B cell (primary cell): ENCODE measurements at regions not wholly inside any gene's neighbourhood (a gene's known extent, or its start where the extent isn't known, plus 50 kb on each side); places are given as distances from the start of the nearest gene placed in this dataset.

Source experiments
- ATAC-seq: fragments of 200-7000 bp; cut with Tn5 transposase; one replicate; pipeline ENCODE4 v1.10.0; 2021; ENCODE audit warnings: low read depth, mild to moderate bottlenecking, moderate number of reproducible peaks, moderate library complexity
- CTCF ChIA-PET: fragments of 350-600 bp; sonication (Branson Sonifier 250); formaldehyde crosslinking; loops from one replicate; lab custom pipeline; 2021; ENCODE audit warnings: antibody characterized with exemption, inconsistent platforms; lab: Charles Lee
- POLR2A ChIA-PET: fragments of 350-600 bp; sonication (Branson Sonifier 250); formaldehyde crosslinking; loops from one replicate; lab custom pipeline; 2021; ENCODE audit warnings: antibody characterized with exemption; lab: Charles Lee
- DNase-seq: peaks from one replicate; pipeline ENCODE4 v3.0.0; 2013
- H2AFZ ChIP-seq: 2 replicates; pipeline ENCODE4 v1.6.1; 2012; ENCODE audit warnings: mild to moderate bottlenecking, low read depth, low read length; ENCODE audit not compliant: insufficient read depth, poor library complexity, severe bottlenecking
- H3K27ac ChIP-seq, 2 donors: 1 replicate in 1 of 2; 2 replicates in 1 of 2; pipeline ENCODE4 v1.5.1; 2012 to 2013; ENCODE audit warnings: low read length in 2 of 2, mild to moderate bottlenecking in 2 of 2, moderate library complexity in 1 of 2
- H3K27me3 ChIP-seq, 4 experiments: fragments of 200-600 bp in 1 of 4; sonication (generic) in 1 of 4; replicated peaks in 1 of 4; 1 replicate in 2 of 4; 2 replicates in 2 of 4; pipeline versions ENCODE4 v1.6.1 to v1.7.0; 2013 to 2016; ENCODE audit warnings: low read length in 3 of 4, mild to moderate bottlenecking in 2 of 4, mixed read lengths in 1 of 4, moderate library complexity in 1 of 4; ENCODE audit not compliant: insufficient read depth in 4 of 4, control insufficient read depth in 3 of 4; ENCODE audit errors: control extremely low read depth in 1 of 4
- H3K36me3 ChIP-seq, 2 experiments: replicated peaks in 1 of 2; 1 replicate in 1 of 2; 2 replicates in 1 of 2; pipeline versions ENCODE4 v1.6.1 to v1.7.1; 2013; ENCODE audit warnings: low read length in 1 of 2; ENCODE audit not compliant: insufficient read depth in 2 of 2, control insufficient read depth in 1 of 2; ENCODE audit errors: control extremely low read depth in 1 of 2, extremely low read depth in 1 of 2
- H3K4me1 ChIP-seq, 2 donors: fragments of 200-600 bp in 1 of 2; sonication (generic) in 1 of 2; 1 replicate in 1 of 2; 2 replicates in 1 of 2; pipeline versions ENCODE4 v1.5.1 to v1.6.1; 2013 to 2017; ENCODE audit warnings: low read length in 2 of 2; ENCODE audit not compliant: control insufficient read depth in 2 of 2, insufficient read depth in 2 of 2
- H3K4me2 ChIP-seq: replicated peaks from 2 replicates; pipeline ENCODE3; 2012; ENCODE audit warnings: mild to moderate bottlenecking, low read depth, low read length; ENCODE audit not compliant: poor library complexity, severe bottlenecking
- H3K4me3 ChIP-seq, 5 experiments: fragments of 200-600 bp in 1 of 5; sonication (generic) in 1 of 5; 1 replicate in 3 of 5; 2 replicates in 2 of 5; pipeline versions ENCODE4 v1.5.1 to v1.7.0; 2011 to 2016; ENCODE audit warnings: low read length in 4 of 5, mild to moderate bottlenecking in 4 of 5, low read depth in 2 of 5, control low read depth in 1 of 5, moderate library complexity in 1 of 5; ENCODE audit not compliant: insufficient read depth in 1 of 5; ENCODE audit errors: control extremely low read depth in 1 of 5, extremely low read depth in 1 of 5
- H3K79me2 ChIP-seq: fragments of 200-600 bp; sonication (generic); one replicate; pipeline ENCODE4 v1.6.0; 2016; ENCODE audit warnings: low read length; ENCODE audit not compliant: control insufficient read depth, insufficient read depth
- H3K9ac ChIP-seq: fragments of 200-600 bp; sonication (generic); 2 replicates; pipeline ENCODE4 v1.6.1; 2017; ENCODE audit warnings: mild to moderate bottlenecking, low read length, moderate library complexity
- H3K9me3 ChIP-seq, 3 donors: one replicate each; pipeline versions ENCODE4 v1.6.1 to v1.7.1; 2013; ENCODE audit warnings: low read length in 2 of 3; ENCODE audit not compliant: control insufficient read depth in 2 of 3, insufficient read depth in 1 of 3; ENCODE audit errors: control extremely low read depth in 1 of 3
- H4K20me1 ChIP-seq: 2 replicates; pipeline ENCODE4 v1.6.0; 2012; ENCODE audit warnings: mild to moderate bottlenecking, low read length; ENCODE audit not compliant: insufficient read depth, control insufficient read depth, poor library complexity, severe bottlenecking
- H3K27ac Mint-ChIP-seq: one replicate; pipeline ENCODE4 v1.8.0; 2021; ENCODE audit warnings: mixed read lengths
- H3K27me3 Mint-ChIP-seq: one replicate; pipeline ENCODE4 v1.8.0; 2021; ENCODE audit warnings: mixed read lengths
- H3K4me1 Mint-ChIP-seq: one replicate; pipeline ENCODE4 v1.8.0; 2021; ENCODE audit warnings: mixed read lengths
- H3K4me3 Mint-ChIP-seq: one replicate; pipeline ENCODE4 v1.8.0; 2021; ENCODE audit warnings: mixed read lengths
- H3K9me3 Mint-ChIP-seq: one replicate; pipeline ENCODE4 v1.8.0; 2022; ENCODE audit warnings: mixed read lengths; ENCODE audit not compliant: insufficient read depth
- CTCF ChIP-seq: fragments of 200-600 bp; IDR thresholded peaks from one replicate; pipeline ENCODE4 v1.8.0; 2022; ENCODE audit warnings: antibody characterized with exemption, mild to moderate bottlenecking
- EZH2 ChIP-seq: IDR thresholded peaks from 2 replicates; pipeline ENCODE4 v1.6.1; 2012; ENCODE audit warnings: borderline replicate concordance, low read depth, mild to moderate bottlenecking, moderate library complexity, low read length; ENCODE audit not compliant: insufficient read depth, poor library complexity, severe bottlenecking
- WGBS: methylation state at CpG from one replicate; pipeline ENCODE4 v1.1.5; 2013; ENCODE audit warnings: missing lambda C conversion rate; ENCODE audit not compliant: insufficient coverage; 5-methylcytosine and 5-hydroxymethylcytosine counted together
- intact Hi-C: fragments of 100-400 bp; cut with micrococcal nuclease; formaldehyde crosslinking; loops from one replicate; pipeline ENCODE4 v1.10.0; 2022

DNA sequence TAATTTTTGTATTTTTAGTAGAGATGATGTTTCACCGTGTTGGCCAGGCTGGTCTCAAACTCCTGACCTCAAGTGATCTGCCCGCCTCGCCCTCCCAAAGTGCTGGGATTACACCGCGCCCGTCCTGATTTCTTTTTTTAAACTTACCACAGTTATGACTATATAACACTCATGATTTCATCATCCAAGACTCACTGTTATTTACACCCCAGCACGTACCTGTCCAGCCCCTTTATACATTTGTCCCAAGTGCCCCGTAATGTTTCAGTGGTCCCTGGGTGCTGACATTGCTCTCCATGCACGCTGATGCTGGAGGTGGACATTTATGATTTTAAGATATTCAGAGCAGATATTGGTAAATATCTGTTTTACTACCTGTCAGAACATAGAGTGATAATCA is 219.9 kb upstream of the GMDS start:
- peaks cover 0 to 4% (median 0%) of the 10 kb centered on the region in 3 donors for H3K9me3 ChIP-seq
- H3K9ac ChIP-seq: no peak overlapping the region
- peaks cover 0 to 5% (median 1%) of the 10 kb centered on the region in 4 experiments for H3K27me3 ChIP-seq
- DNase-seq (no peak), ATAC-seq (no peak)
- POLR2A ChIA-PET: no interaction called here
- no peak overlapping the region for H2AFZ ChIP-seq
- no peaks in the 10 kb centered on the region for H3K36me3 ChIP-seq
- 67% methylated on average over 2 of the region's 9 CpGs for WGBS
- H3K4me2 ChIP-seq: no peak overlapping the region
- no peak overlapping the region for H3K4me3 Mint-ChIP-seq
- TF ChIP-seq CTCF (no peak), EZH2 (no peak)
- no peak overlapping the region for H3K27ac Mint-ChIP-seq
- H3K27me3 Mint-ChIP-seq: peaks cover 28% of the 10 kb centered on the region
- H3K4me3 ChIP-seq: no peak overlapping the region
- H4K20me1 ChIP-seq: no peaks in the 10 kb centered on the region
- no peaks in the 10 kb centered on the region for H3K4me1 Mint-ChIP-seq
- no peaks in the 10 kb centered on the region for H3K9me3 Mint-ChIP-seq
- no peaks in the 10 kb centered on the region for H3K79me2 ChIP-seq
- CTCF ChIA-PET: no interaction called here
- intact Hi-C loops: no loop called here
- no peaks in the 10 kb centered on the region for H3K4me1 ChIP-seq
- H3K27ac ChIP-seq: no peak overlapping the region

- Histone ChIP-seq H3K36me3 (no peaks in the 10 kb centered on the region), H3K9ac (no peak overlapping the region), H4K20me1 (no peaks in the 10 kb centered on the region), H3K9me3 (peaks cover 0 to 5% (median 0%) of the 10 kb centered on the region in 3 donors), H3K27ac (no peak overlapping the region), H2AFZ (no peak overlapping the region), H3K4me2 (no peak overlapping the region), H3K4me1 (no peaks in the 10 kb centered on the region), H3K27me3 (peaks cover 0 to 5% (median 1%) of the 10 kb centered on the region in 4 experiments), H3K79me2 (no peaks in the 10 kb centered on the region), H3K4me3 (no peak overlapping the region)
- Mint-ChIP-seq H3K4me1 (no peaks in the 10 kb centered on the region), H3K27ac (no peak overlapping the region), H3K27me3 (peaks cover 22% of the 10 kb centered on the region), H3K4me3 (no peak overlapping the region), H3K9me3 (no peaks in the 10 kb centered on the region)
- intact Hi-C loops: no loop called here
- DNase-seq: no peak
- TF ChIP-seq EZH2: no peak
- no peak for TF ChIP-seq CTCF
- ATAC-seq: no peak
- ChIA-PET CTCF (no interaction called here), POLR2A (no interaction called here)
- 100% methylated on average over 3 of the region's 5 CpGs for WGBS
Observed at GRCh38 chr6:2464641-2465040, 219.2 kb upstream of the GMDS start.
